ENCODE measurements at regions not wholly inside any gene's neighbourhood (a gene's known extent, or its start where the extent isn't known, plus 50 kb on each side); places are given as distances from the start of the nearest gene placed in this dataset.
"Not testable (repeated sequence)": the region's sequence is repeated elsewhere in the genome, so short reads cannot be mapped to it uniquely, and the experiment has no call there.

- Mint-ChIP-seq H3K4me3 (peak overlapping the region; percentile 6), H3K9me3 (ENCODE audit: insufficient read depth) (no peaks in the 10 kb centered on the region), H3K36me3 (ENCODE audit: low read depth) (peaks cover 3% of the 10 kb centered on the region), H3K27ac (peak overlapping the region; percentile 39), H3K4me1 (ENCODE audit: low read depth) (peaks cover 29% of the 10 kb centered on the region), H3K27me3 (ENCODE audit: low read depth) (no peaks in the 10 kb centered on the region)
- POLR2A ChIA-PET = no interaction called here
- ATAC-seq (peak; percentile 57), DNase-seq (no peak)
- CTCF ChIA-PET = interaction anchor here (1.1 to 1.4 kb wide), 3 partner anchors 8 to 94 kb away, joined by 3 to 7 read pairs (median 3); no protein-coding TSS in a partner anchor
Observed at GRCh38 chr2:36146765-36147164, 208.8 kb upstream of the CRIM1 start.

GRCh38 chr2:36140391-36140790 lies 215.2 kb upstream of the CRIM1 start:
- Mint-ChIP-seq H3K9me3 (ENCODE audit: insufficient read depth) (peaks cover 5% of the 10 kb centered on the region), H3K27me3 (ENCODE audit: low read depth) (no peaks in the 10 kb centered on the region), H3K4me3 (no peak overlapping the region), H3K4me1 (ENCODE audit: low read depth) (peaks cover 21% of the 10 kb centered on the region), H3K36me3 (ENCODE audit: low read depth) (no peaks in the 10 kb centered on the region), H3K27ac (no peak overlapping the region)
- ChIA-PET CTCF (no interaction called here), POLR2A (no interaction called here)
- ATAC-seq (no peak), DNase-seq (no peak)

GRCh38 chr2:36137612-36138011 lies 218.0 kb upstream of the CRIM1 start:
- Mint-ChIP-seq H3K4me1 (ENCODE audit: low read depth) (peaks cover 20% of the 10 kb centered on the region), H3K36me3 (ENCODE audit: low read depth) (no peaks in the 10 kb centered on the region), H3K27ac (no peak overlapping the region), H3K27me3 (ENCODE audit: low read depth) (no peaks in the 10 kb centered on the region), H3K9me3 (ENCODE audit: insufficient read depth) (peaks cover 5% of the 10 kb centered on the region), H3K4me3 (no peak overlapping the region)
- ChIA-PET CTCF (no interaction called here), POLR2A (no interaction called here)
- ATAC-seq (peak; percentile 71), DNase-seq (peak; percentile 37)

GRCh38 chr2:36134281-36134680 lies 221.3 kb upstream of the CRIM1 start:
- Mint-ChIP-seq H3K9me3 (ENCODE audit: insufficient read depth) (peaks cover 5% of the 10 kb centered on the region), H3K27me3 (ENCODE audit: low read depth) (no peaks in the 10 kb centered on the region), H3K36me3 (ENCODE audit: low read depth) (no peaks in the 10 kb centered on the region), H3K4me1 (ENCODE audit: low read depth) (peaks cover 20% of the 10 kb centered on the region), H3K27ac (no peak overlapping the region), H3K4me3 (no peak overlapping the region)
- no peak for ATAC-seq
- ChIA-PET POLR2A (no interaction called here), CTCF (no interaction called here)
- DNase-seq = no peak

GRCh38 chr2:36128359-36128758 lies 227.2 kb upstream of the CRIM1 start:
- Mint-ChIP-seq H3K36me3 (ENCODE audit: low read depth) (no peaks in the 10 kb centered on the region), H3K27ac (no peak overlapping the region), H3K4me1 (ENCODE audit: low read depth) (peaks cover 7% of the 10 kb centered on the region), H3K27me3 (ENCODE audit: low read depth) (peaks cover 5% of the 10 kb centered on the region), H3K9me3 (ENCODE audit: insufficient read depth) (no peaks in the 10 kb centered on the region), H3K4me3 (no peak overlapping the region)
- CTCF ChIA-PET = no interaction called here
- ATAC-seq = no peak
- POLR2A ChIA-PET = no interaction called here
- DNase-seq = no peak

GRCh38 chr2:36125702-36126101 lies 229.9 kb upstream of the CRIM1 start:
- peaks cover 10% of the 10 kb centered on the region for H3K27me3 Mint-ChIP-seq (ENCODE audit: low read depth)
- H3K4me3 Mint-ChIP-seq = no peak overlapping the region
- H3K9me3 Mint-ChIP-seq (ENCODE audit: insufficient read depth) = peaks cover 3% of the 10 kb centered on the region
- POLR2A ChIA-PET = no interaction called here
- CTCF ChIA-PET = no interaction called here
- peaks cover 7% of the 10 kb centered on the region for H3K4me1 Mint-ChIP-seq (ENCODE audit: low read depth)
- no peaks in the 10 kb centered on the region for H3K36me3 Mint-ChIP-seq (ENCODE audit: low read depth)
- ATAC-seq = no peak
- H3K27ac Mint-ChIP-seq = no peak overlapping the region
- DNase-seq = no peak

GRCh38 chr2:36123995-36124394 lies 231.6 kb upstream of the CRIM1 start:
- ChIA-PET POLR2A (no interaction called here), CTCF (no interaction called here)
- Mint-ChIP-seq H3K9me3 (ENCODE audit: insufficient read depth) (peaks cover 11% of the 10 kb centered on the region), H3K27ac (no peak overlapping the region), H3K4me3 (no peak overlapping the region), H3K36me3 (ENCODE audit: low read depth) (no peaks in the 10 kb centered on the region), H3K4me1 (ENCODE audit: low read depth) (peaks cover 7% of the 10 kb centered on the region), H3K27me3 (ENCODE audit: low read depth) (peaks cover 13% of the 10 kb centered on the region)
- no peak for DNase-seq
- no peak for ATAC-seq

- ATAC-seq = no peak
- no peak for DNase-seq
- no peak overlapping the region for H3K4me3 Mint-ChIP-seq
- H3K9me3 Mint-ChIP-seq (ENCODE audit: insufficient read depth) = no peaks in the 10 kb centered on the region
- no peaks in the 10 kb centered on the region for H3K36me3 Mint-ChIP-seq (ENCODE audit: low read depth)
- no peaks in the 10 kb centered on the region for H3K4me1 Mint-ChIP-seq (ENCODE audit: low read depth)
- no peak overlapping the region for H3K27ac Mint-ChIP-seq
- POLR2A ChIA-PET = no interaction called here
- H3K27me3 Mint-ChIP-seq (ENCODE audit: low read depth) = peaks cover 3% of the 10 kb centered on the region
- CTCF ChIA-PET = no interaction called here
Observed at GRCh38 chr2:36097022-36097421, 258.6 kb upstream of the CRIM1 start.

- H3K9me3 Mint-ChIP-seq (ENCODE audit: insufficient read depth); H3K27me3 Mint-ChIP-seq (ENCODE audit: low read depth); H3K36me3 Mint-ChIP-seq (ENCODE audit: low read depth); H3K27ac Mint-ChIP-seq; POLR2A ChIA-PET; H3K4me1 Mint-ChIP-seq (ENCODE audit: low read depth); H3K4me3 Mint-ChIP-seq; ATAC-seq; CTCF ChIA-PET; DNase-seq: not testable (repeated sequence)
Observed at GRCh38 chr2:36091844-36092741, 263.5 kb upstream of the CRIM1 start.

GRCh38 chr2:36088716-36089328 lies 266.8 kb upstream of the CRIM1 start:
- Mint-ChIP-seq H3K27ac (no peak overlapping the region), H3K27me3 (ENCODE audit: low read depth) (peaks cover 2% of the 10 kb centered on the region), H3K4me1 (ENCODE audit: low read depth) (no peaks in the 10 kb centered on the region), H3K4me3 (no peak overlapping the region), H3K9me3 (ENCODE audit: insufficient read depth) (no peaks in the 10 kb centered on the region), H3K36me3 (ENCODE audit: low read depth) (no peaks in the 10 kb centered on the region)
- POLR2A ChIA-PET = no interaction called here
- CTCF ChIA-PET = no interaction called here
- DNase-seq (no peak), ATAC-seq (no peak)

- ChIA-PET CTCF (no interaction called here), POLR2A (no interaction called here)
- no peak overlapping the region for H3K27ac Mint-ChIP-seq
- H3K36me3 Mint-ChIP-seq (ENCODE audit: low read depth) = no peaks in the 10 kb centered on the region
- ATAC-seq (no peak), DNase-seq (no peak)
- H3K4me3 Mint-ChIP-seq = no peak overlapping the region
- peaks cover 2% of the 10 kb centered on the region for H3K27me3 Mint-ChIP-seq (ENCODE audit: low read depth)
- H3K4me1 Mint-ChIP-seq (ENCODE audit: low read depth) = no peaks in the 10 kb centered on the region
- no peaks in the 10 kb centered on the region for H3K9me3 Mint-ChIP-seq (ENCODE audit: insufficient read depth)
Observed at GRCh38 chr2:36087344-36087743, 268.2 kb upstream of the CRIM1 start.

GRCh38 chr2:36079793-36080192 lies 275.8 kb upstream of the CRIM1 start:
- CTCF ChIA-PET = interaction anchor here (1.0 kb wide), 1 partner anchor 108 kb away, joined by 3 read pairs; no protein-coding TSS in a partner anchor
- H3K27ac Mint-ChIP-seq = no peak overlapping the region
- H3K4me1 Mint-ChIP-seq (ENCODE audit: low read depth) = no peaks in the 10 kb centered on the region
- POLR2A ChIA-PET = no interaction called here
- no peaks in the 10 kb centered on the region for H3K9me3 Mint-ChIP-seq (ENCODE audit: insufficient read depth)
- H3K4me3 Mint-ChIP-seq = no peak overlapping the region
- DNase-seq (no peak), ATAC-seq (no peak)
- no peaks in the 10 kb centered on the region for H3K36me3 Mint-ChIP-seq (ENCODE audit: low read depth)
- H3K27me3 Mint-ChIP-seq (ENCODE audit: low read depth) = peaks cover 6% of the 10 kb centered on the region

All from activated CD8-positive, alpha-beta T cell treated with anti-CD3 and anti-CD28 coated beads, Interleukin-2, amount 10 ng/mL, durations not matched to agents 7 days and 5 days (primary cell).